Suppressor macrophage (primary cell): ENCODE measurements at regions not wholly inside any gene's neighbourhood (a gene's known extent, or its start where the extent isn't known, plus 50 kb on each side); places are given as distances from the start of the nearest gene placed in this dataset.

Experiments used
- DNase-seq, 4 experiments: peaks; one replicate each; pipeline ENCODE4 v3.0.0-alpha.2; 2020 to 2022

- DNase-seq: no peak
These were observed 64.4 kb upstream of the HPGD start for GRCh38 chr4:174586651-174587050.

DNA sequence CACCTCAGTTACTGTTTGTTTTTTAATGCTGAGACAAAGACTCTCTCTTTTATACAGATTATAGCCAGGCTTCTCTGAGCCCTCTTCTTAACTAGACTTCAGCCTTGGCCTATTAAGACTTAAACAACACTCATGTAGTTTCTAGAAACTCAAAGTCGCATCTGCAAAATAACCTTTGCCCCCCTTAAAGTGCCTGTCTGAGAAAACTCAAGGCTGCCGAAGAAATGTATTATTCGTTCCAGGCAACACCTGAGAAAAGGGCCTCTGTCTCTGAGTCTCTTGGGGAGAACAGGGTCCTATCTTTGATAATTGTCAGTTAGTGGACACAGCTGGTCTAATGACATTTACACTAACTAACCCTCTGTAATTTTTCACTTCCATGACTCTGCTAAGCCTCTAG lies 60.8 kb upstream of the HPGD start:
- no peak for DNase-seq

DNA sequence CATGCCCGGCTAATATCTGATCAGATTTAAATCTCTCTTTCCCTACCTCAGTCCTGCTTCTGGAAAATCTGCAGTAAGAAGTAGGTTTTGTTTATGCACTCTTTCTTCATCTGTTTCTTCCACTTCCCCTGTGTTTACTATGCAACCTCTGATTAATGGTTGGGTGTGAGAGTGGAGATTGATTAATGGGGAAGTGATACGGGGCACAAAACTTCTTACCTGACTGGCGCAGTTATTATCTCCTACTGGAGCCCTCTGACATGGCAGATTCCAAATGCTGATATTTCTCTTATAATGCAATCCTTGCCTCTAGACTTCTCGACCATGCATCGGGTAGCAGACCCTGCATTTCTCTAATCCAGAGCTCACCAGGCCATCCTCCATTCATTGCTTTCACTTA lies 60.2 kb upstream of the HPGD start:
- DNase-seq: peak in 1 of 4 experiments; percentile 15

- DNase-seq: peak in 3 of 4 experiments; percentile 10 to 62 (median 29)
These were observed 59.6 kb upstream of the HPGD start for GRCh38 chr4:174581901-174582300.

- DNase-seq: peak; percentile 28 to 76 (median 72)
These were observed 58.3 kb upstream of the HPGD start for GRCh38 chr4:174580597-174580996.

GRCh38 chr4:174579421-174579820 lies 57.1 kb upstream of the HPGD start:
- no peak for DNase-seq

- no peak for DNase-seq
These were observed 56.1 kb upstream of the HPGD start for GRCh38 chr4:174578366-174578765.

- DNase-seq: no peak
These were observed 53.1 kb upstream of the HPGD start for GRCh38 chr4:174575436-174575835.
